ENCODE measurements at regions not wholly inside any gene's neighbourhood (a gene's known extent, or its start where the extent isn't known, plus 50 kb on each side); places are given as distances from the start of the nearest gene placed in this dataset.

DNA sequence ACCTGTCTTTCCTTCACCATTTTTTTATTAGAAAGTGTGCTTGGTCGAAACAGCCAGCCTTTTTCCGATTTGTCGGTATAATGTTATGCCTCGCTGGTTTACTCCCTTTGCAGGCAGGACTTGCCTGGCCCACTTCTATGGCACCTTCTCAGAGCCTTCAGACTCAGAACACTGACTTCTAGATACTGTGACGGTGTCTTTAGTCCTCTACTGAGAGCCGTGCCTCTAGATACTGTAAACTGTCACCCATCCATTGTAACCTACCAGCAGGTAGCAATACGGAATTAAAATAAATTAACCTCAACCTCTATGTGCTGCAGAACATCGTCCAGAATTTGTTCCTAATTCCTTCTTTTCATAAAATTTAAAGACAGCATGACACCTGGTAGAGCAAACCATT lies 247.7 kb upstream of the TTC14 start:
- TF ChIP-seq, protein P1, sequence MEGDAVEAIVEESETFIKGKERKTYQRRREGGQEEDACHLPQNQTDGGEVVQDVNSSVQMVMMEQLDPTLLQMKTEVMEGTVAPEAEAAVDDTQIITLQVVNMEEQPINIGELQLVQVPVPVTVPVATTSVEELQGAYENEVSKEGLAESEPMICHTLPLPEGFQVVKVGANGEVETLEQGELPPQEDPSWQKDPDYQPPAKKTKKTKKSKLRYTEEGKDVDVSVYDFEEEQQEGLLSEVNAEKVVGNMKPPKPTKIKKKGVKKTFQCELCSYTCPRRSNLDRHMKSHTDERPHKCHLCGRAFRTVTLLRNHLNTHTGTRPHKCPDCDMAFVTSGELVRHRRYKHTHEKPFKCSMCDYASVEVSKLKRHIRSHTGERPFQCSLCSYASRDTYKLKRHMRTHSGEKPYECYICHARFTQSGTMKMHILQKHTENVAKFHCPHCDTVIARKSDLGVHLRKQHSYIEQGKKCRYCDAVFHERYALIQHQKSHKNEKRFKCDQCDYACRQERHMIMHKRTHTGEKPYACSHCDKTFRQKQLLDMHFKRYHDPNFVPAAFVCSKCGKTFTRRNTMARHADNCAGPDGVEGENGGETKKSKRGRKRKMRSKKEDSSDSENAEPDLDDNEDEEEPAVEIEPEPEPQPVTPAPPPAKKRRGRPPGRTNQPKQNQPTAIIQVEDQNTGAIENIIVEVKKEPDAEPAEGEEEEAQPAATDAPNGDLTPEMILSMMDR (IDR thresholded peaks at IDR 0.05 in 8 of 11, conservative IDR thresholded peaks at IDR 0.05 in 3 of 11): no peak
- TF ChIP-seq POLR2AphosphoS5 (IDR thresholded peaks at IDR 0.05): no peak
- TF ChIP-seq POLR2A (IDR thresholded peaks at IDR 0.05): no peak
